ENCODE measurements at regions not wholly inside any gene's neighbourhood (a gene's known extent, or its start where the extent isn't known, plus 50 kb on each side); places are given as distances from the start of the nearest gene placed in this dataset.

DNA sequence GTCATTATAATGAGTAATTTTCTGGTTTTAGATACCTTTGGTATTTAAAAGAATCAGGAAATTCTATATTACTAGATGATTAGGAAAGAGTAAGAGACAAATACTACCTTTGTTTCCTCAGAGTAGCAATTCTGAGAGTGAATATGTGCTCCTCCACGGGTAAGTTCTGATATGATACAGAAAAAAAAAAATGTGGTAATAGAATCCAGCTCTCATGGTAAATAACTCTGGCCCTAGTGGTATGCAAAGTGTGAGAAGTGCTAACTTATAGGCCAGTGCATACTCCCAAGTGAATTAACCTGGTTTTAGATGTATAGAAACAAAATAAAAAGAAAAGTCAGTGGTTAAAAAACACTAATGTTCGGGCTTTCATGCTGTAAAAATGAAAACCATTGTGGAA is 512.6 kb upstream of the SEMA3D start:
- ATAC-seq (no peak), DNase-seq (no peak)
- no peak for TF ChIP-seq POLR2A (IDR thresholded peaks at IDR 0.05)
- TF ChIP-seq, protein P1, sequence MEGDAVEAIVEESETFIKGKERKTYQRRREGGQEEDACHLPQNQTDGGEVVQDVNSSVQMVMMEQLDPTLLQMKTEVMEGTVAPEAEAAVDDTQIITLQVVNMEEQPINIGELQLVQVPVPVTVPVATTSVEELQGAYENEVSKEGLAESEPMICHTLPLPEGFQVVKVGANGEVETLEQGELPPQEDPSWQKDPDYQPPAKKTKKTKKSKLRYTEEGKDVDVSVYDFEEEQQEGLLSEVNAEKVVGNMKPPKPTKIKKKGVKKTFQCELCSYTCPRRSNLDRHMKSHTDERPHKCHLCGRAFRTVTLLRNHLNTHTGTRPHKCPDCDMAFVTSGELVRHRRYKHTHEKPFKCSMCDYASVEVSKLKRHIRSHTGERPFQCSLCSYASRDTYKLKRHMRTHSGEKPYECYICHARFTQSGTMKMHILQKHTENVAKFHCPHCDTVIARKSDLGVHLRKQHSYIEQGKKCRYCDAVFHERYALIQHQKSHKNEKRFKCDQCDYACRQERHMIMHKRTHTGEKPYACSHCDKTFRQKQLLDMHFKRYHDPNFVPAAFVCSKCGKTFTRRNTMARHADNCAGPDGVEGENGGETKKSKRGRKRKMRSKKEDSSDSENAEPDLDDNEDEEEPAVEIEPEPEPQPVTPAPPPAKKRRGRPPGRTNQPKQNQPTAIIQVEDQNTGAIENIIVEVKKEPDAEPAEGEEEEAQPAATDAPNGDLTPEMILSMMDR (IDR thresholded peaks at IDR 0.05): no peak
- no peaks in the 10 kb centered on the region for H3K36me3 ChIP-seq
- intact Hi-C loops (cut with DNase I): no loop called here
- no peak overlapping the region for H3K27ac ChIP-seq
- H3K27me3 ChIP-seq: no peaks in the 10 kb centered on the region
- H3K4me3 ChIP-seq: no peak overlapping the region
- H3K4me1 ChIP-seq: no peaks in the 10 kb centered on the region
- H3K9me3 ChIP-seq: no peaks in the 10 kb centered on the region
- WGBS, 4 donors: 56 to 66% (median 59%) methylated on average over 2 of the region's 2 CpGs

DNA sequence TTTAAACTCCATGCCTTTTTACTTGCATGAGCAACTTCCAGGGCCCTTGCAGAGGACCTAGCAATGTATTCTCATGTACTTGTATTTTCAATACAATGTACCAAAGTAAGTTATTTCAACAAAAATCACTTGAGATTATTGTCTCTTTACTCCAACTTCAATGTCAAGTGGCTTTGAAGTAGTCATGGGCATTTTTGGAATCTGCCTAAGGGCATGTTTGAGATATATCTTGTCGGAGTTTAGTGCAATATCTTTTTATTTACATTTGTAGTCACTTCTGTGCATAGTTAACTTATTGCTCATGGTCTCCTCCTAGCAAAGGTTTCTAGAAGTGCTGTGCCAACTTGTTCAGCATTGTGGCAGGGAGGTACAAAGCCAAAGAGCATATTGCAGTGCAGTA is 508.7 kb upstream of the SEMA3D start:
- ATAC-seq: no peak
- DNase-seq: no peak
- no peaks in the 10 kb centered on the region for H3K36me3 ChIP-seq
- H3K27me3 ChIP-seq: no peaks in the 10 kb centered on the region
- no peak overlapping the region for H3K27ac ChIP-seq
- H3K4me3 ChIP-seq: no peak overlapping the region
- intact Hi-C loops (cut with DNase I): no loop called here
- H3K9me3 ChIP-seq: no peaks in the 10 kb centered on the region
- no peaks in the 10 kb centered on the region for H3K4me1 ChIP-seq
- WGBS, 4 donors: 48 to 69% (median 53%) methylated on average over 1 of the region's 1 CpG
- TF ChIP-seq, protein P1 (IDR thresholded peaks at IDR 0.05): no peak
- no peak for TF ChIP-seq POLR2A (IDR thresholded peaks at IDR 0.05)

DNA sequence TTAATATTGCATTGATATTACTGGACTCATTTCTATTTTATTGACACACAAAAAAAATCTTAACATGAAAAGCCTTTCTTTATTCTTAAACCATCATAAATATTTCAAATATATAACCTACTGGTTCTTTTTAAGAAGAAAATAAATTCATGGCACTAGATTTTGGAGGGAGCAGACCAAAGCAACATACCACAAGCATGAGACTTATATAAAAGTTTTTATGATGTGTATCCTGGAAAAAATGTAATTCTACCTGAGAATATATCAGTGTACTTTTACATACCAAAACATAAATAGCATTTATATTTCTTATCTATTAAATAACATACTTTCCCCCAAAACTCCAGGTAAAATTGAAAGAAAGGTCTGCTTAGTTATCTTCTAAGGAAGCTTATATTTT is 508.2 kb upstream of the SEMA3D start:
- H3K27ac ChIP-seq: no peak overlapping the region
- DNase-seq: no peak
- no peak for TF ChIP-seq POLR2A (IDR thresholded peaks at IDR 0.05)
- TF ChIP-seq, protein P1 (IDR thresholded peaks at IDR 0.05): no peak
- no peaks in the 10 kb centered on the region for H3K9me3 ChIP-seq
- H3K4me1 ChIP-seq: no peaks in the 10 kb centered on the region
- H3K4me3 ChIP-seq: no peak overlapping the region
- ATAC-seq: no peak
- intact Hi-C loops (cut with DNase I): no loop called here
- no peaks in the 10 kb centered on the region for H3K27me3 ChIP-seq
- no peaks in the 10 kb centered on the region for H3K36me3 ChIP-seq

DNA sequence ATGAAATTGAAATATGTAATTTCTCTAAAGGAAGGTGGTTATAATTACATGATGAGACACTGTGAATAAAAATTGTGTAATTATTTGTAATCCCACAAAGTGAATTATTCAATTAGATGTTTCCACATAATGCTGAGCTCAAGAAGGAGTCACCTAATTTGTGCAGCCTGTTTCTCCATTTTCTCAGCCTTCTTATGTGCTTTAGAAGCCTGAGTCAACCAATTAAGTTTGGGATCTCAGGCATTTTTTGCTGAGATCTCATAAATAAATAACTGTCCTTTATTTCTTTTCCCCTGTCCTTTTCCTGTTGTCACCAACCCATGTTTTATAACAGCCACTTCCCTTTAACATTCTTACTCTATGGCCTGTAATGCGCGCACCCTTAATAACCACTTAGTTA is 506.5 kb upstream of the SEMA3D start:
- Histone ChIP-seq H3K4me3 (no peak overlapping the region), H3K4me1 (no peaks in the 10 kb centered on the region), H3K36me3 (no peaks in the 10 kb centered on the region), H3K27ac (no peak overlapping the region), H3K9me3 (no peaks in the 10 kb centered on the region), H3K27me3 (no peaks in the 10 kb centered on the region)
- DNase-seq (no peak), ATAC-seq (no peak)
- intact Hi-C loops (cut with DNase I): no loop called here
- TF ChIP-seq POLR2A (IDR thresholded peaks at IDR 0.05): no peak
- TF ChIP-seq, protein P1 (IDR thresholded peaks at IDR 0.05): no peak
- 95 to 98% (median 98%) methylated on average over 2 of the region's 2 CpGs for WGBS, 4 donors

All from heart left ventricle (tissue), 16 donors.